ENCODE measurements at regions not wholly inside any gene's neighbourhood (a gene's known extent, or its start where the extent isn't known, plus 50 kb on each side); places are given as distances from the start of the nearest gene placed in this dataset.

GRCh38 chr7:65749518-65749917 is 123.4 kb upstream of the VKORC1L1 start:
- no peak for FAIRE-seq
- peak in 1 of 4 experiments; percentile 19 for DNase-seq (ENCODE audit: extremely low read depth in 1 of 4, low spot score in 3 of 4)
- ChIA-PET POLR2A (interaction anchor here (0.6 to 1.1 kb wide), 2 partner anchors 53 to 233 kb away, joined by 3 read pairs; partner anchors contain the start of gene GUSB), CTCF (ENCODE audit: low intra/inter-chr PET ratio) (no interaction called here)
- ATAC-seq = no peak
- Histone ChIP-seq H3K4me3 (no peak overlapping the region; the same call in 1 of the 2 replicates), H3K4me1 (replicated peaks in 1 of 2; ENCODE audit: control insufficient read depth in 2 of 2, insufficient read depth in 2 of 2, low read length in 2 of 2) (peaks cover 10 to 11% of the 10 kb centered on the region in 2 experiments; a peak in 4 of 5 replicates), H3K79me2 (ENCODE audit: control insufficient read depth, insufficient read depth, low read length) (peaks cover 58% of the 10 kb centered on the region), H3K9me3 (replicated peaks; ENCODE audit: control insufficient read depth, insufficient read depth, low read depth, low read length) (no peaks in the 10 kb centered on the region), H3K36me3 (ENCODE audit: control insufficient read depth, insufficient read depth, low read length) (peaks cover 23% of the 10 kb centered on the region; the same call in 2 of the 3 replicates), H4K20me1 (replicated peaks; ENCODE audit: control insufficient read depth, insufficient read depth, low read length) (no peaks in the 10 kb centered on the region), H3K27me3 (ENCODE audit: control insufficient read depth in 2 of 2, insufficient read depth in 2 of 2, low read length in 2 of 2) (no peaks in the 10 kb centered on the region), H3K9ac (ENCODE audit: insufficient read depth in 1 of 2, low read depth in 2 of 2, low read length in 2 of 2) (peak overlapping the region; percentile 24 to 73; a peak in 1 of 4 replicates), H3K9me1 (ENCODE audit: control insufficient read depth, insufficient read depth, low read length) (no peaks in the 10 kb centered on the region), H2AFZ (ENCODE audit: low read depth, low read length) (no peak overlapping the region), H3K4me2 (ENCODE audit: insufficient read depth, low read length) (peak overlapping the region; percentile 92), H3K27ac (ENCODE audit: extremely low read depth, low read depth, low read length) (no peak overlapping the region)
- WGBS (ENCODE audit: insufficient coverage, low coverage, missing lambda C conversion rate) = 87% methylated on average over 12 of the region's 12 CpGs
- intact Hi-C loops (cut with micrococcal nuclease) = no loop called here
- BruUV-seq (replicated peaks) = no TSS peak
- in situ Hi-C loops (cut with MboI) = loop anchor here (25.0 kb wide), 1 partner anchor 137 kb away; no protein-coding TSS in a partner anchor
- no peak for TF ChIP-seq EP400 (IDR thresholded peaks at IDR 0.05)
- TF ChIP-seq KDM1A (IDR thresholded peaks at IDR 0.05) = 0 out of 4 replicates have a peak, but pooled peaks of 1 of the 2 experiments have one; percentile 34
- TF ChIP-seq ZNF121 (CRISPR knock-in tag; conservative IDR thresholded peaks at IDR 0.05) = peak; percentile 96
- peak; percentile 13 for TF ChIP-seq RBM25 (IDR thresholded peaks at IDR 0.05; ENCODE audit: low read depth, low read length, severe bottlenecking)

All from K562 (cell line).